ENCODE measurements at regions not wholly inside any gene's neighbourhood (a gene's known extent, or its start where the extent isn't known, plus 50 kb on each side); places are given as distances from the start of the nearest gene placed in this dataset.

- H3K4me3 ChIP-seq (ENCODE audit: low read length) = no peak overlapping the region
- no peaks in the 10 kb centered on the region for H3F3A ChIP-seq (ENCODE audit: insufficient read depth, low read length, poor library complexity, severe bottlenecking)
- no peaks in the 10 kb centered on the region for H3K36me3 ChIP-seq (ENCODE audit: insufficient read depth, low read length)
- no peak overlapping the region for H3K4me2 ChIP-seq (ENCODE audit: low read length)
- H3K9me3 ChIP-seq (ENCODE audit: low read length) = no peaks in the 10 kb centered on the region
- TF ChIP-seq RAD21 (conservative IDR thresholded peaks at IDR 0.05) = peak; percentile 46
- no peak for TF ChIP-seq MXI1 (conservative IDR thresholded peaks at IDR 0.05; ENCODE audit: poor library complexity, severe bottlenecking)
- peak; percentile 86 for TF ChIP-seq POLR2AphosphoS5 (IDR thresholded peaks at IDR 0.05)
- peak; percentile 73 for TF ChIP-seq REST (IDR thresholded peaks at IDR 0.05; ENCODE audit: borderline replicate concordance)
- TF ChIP-seq CTCF (IDR thresholded peaks at IDR 0.05; ENCODE audit: poor library complexity, severe bottlenecking) = peak; percentile 30
- TF ChIP-seq SMC3 (conservative IDR thresholded peaks at IDR 0.05; ENCODE audit: poor library complexity) = peak; percentile 32
- peak; percentile 85 for TF ChIP-seq EP300 (conservative IDR thresholded peaks at IDR 0.05; ENCODE audit: poor library complexity, severe bottlenecking)
- no peak for TF ChIP-seq EZH2 (IDR thresholded peaks at IDR 0.05; ENCODE audit: borderline replicate concordance, insufficient read depth, low read length, poor library complexity, severe bottlenecking)
- TF ChIP-seq TAF1 (IDR thresholded peaks at IDR 0.05; ENCODE audit: low read depth) = no peak
- no peaks in the 10 kb centered on the region for H3K27me3 ChIP-seq (ENCODE audit: insufficient read depth, low read depth, low read length)
- H3K9me2 ChIP-seq (ENCODE audit: insufficient read depth, low read length) = no peaks in the 10 kb centered on the region
- H3K27ac ChIP-seq (ENCODE audit: low read length) = no peak overlapping the region
- no peaks in the 10 kb centered on the region for H3K79me2 ChIP-seq (replicated peaks; ENCODE audit: insufficient read depth, low read length)
- H3K9ac ChIP-seq (ENCODE audit: low read length) = no peak overlapping the region
- H4K20me1 ChIP-seq (ENCODE audit: insufficient read depth) = no peaks in the 10 kb centered on the region
- H2AFZ ChIP-seq (ENCODE audit: low read depth, low read length) = no peak overlapping the region
Observed at GRCh38 chr5:5968981-5969380, 409.4 kb downstream of the MED10 start.

- H3K9me2 ChIP-seq (ENCODE audit: insufficient read depth, low read length) = no peaks in the 10 kb centered on the region
- no peaks in the 10 kb centered on the region for H3K79me2 ChIP-seq (replicated peaks; ENCODE audit: insufficient read depth, low read length)
- no peaks in the 10 kb centered on the region for H3F3A ChIP-seq (ENCODE audit: insufficient read depth, low read length, poor library complexity, severe bottlenecking)
- no peaks in the 10 kb centered on the region for H3K27me3 ChIP-seq (ENCODE audit: insufficient read depth, low read depth, low read length)
- H2AFZ ChIP-seq (ENCODE audit: low read depth, low read length) = no peak overlapping the region
- no peaks in the 10 kb centered on the region for H4K20me1 ChIP-seq (ENCODE audit: insufficient read depth)
- TF ChIP-seq EZH2 (IDR thresholded peaks at IDR 0.05; ENCODE audit: borderline replicate concordance, insufficient read depth, low read length, poor library complexity, severe bottlenecking) = no peak
- no peak for TF ChIP-seq SMC3 (conservative IDR thresholded peaks at IDR 0.05; ENCODE audit: poor library complexity)
- no peak for TF ChIP-seq RAD21 (conservative IDR thresholded peaks at IDR 0.05)
- no peak for TF ChIP-seq CTCF (IDR thresholded peaks at IDR 0.05; ENCODE audit: poor library complexity, severe bottlenecking)
- TF ChIP-seq MXI1 (conservative IDR thresholded peaks at IDR 0.05; ENCODE audit: poor library complexity, severe bottlenecking) = no peak
- no peak for TF ChIP-seq POLR2AphosphoS5 (IDR thresholded peaks at IDR 0.05)
- H3K27ac ChIP-seq (ENCODE audit: low read length) = no peak overlapping the region
- H3K9me3 ChIP-seq (ENCODE audit: low read length) = no peaks in the 10 kb centered on the region
- H3K36me3 ChIP-seq (ENCODE audit: insufficient read depth, low read length) = no peaks in the 10 kb centered on the region
- no peak overlapping the region for H3K9ac ChIP-seq (ENCODE audit: low read length)
- no peak overlapping the region for H3K4me2 ChIP-seq (ENCODE audit: low read length)
- no peak overlapping the region for H3K4me3 ChIP-seq (ENCODE audit: low read length)
Observed at GRCh38 chr5:5967944-5968343, 410.4 kb downstream of the MED10 start.

Data from neural cell (in vitro differentiated cells).